CD4-positive, alpha-beta T cell treated with Interleukin-12 subunit alpha and Interleukin-12 subunit beta, for 1 hour (primary cell): ENCODE measurements at regions not wholly inside any gene's neighbourhood (a gene's known extent, or its start where the extent isn't known, plus 50 kb on each side); places are given as distances from the start of the nearest gene placed in this dataset.
"Not testable (repeated sequence)": the region's sequence is repeated elsewhere in the genome, so short reads cannot be mapped to it uniquely, and the experiment has no call there.

ENCODE experiments used
- DNase-seq: peaks from one replicate; pipeline ENCODE4 v3.0.0-alpha.2; 2020

DNA sequence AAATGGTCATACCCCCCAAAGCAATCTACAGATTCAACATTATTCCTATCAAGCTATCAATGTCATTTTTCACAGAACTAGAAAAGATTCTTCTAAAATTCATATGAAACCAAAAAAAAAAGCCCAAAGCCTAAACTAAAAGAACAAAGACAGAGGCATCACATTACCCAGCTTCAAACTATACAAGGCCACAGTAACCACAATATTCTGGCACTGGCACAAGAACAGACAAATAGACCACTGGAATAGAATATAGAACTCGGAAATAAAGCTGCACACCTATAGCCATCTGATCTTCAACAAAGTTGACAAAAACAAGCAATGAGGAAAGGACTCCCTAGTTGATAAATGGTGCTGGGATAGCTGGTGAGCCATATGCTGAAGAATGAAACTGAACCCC is 89.2 kb upstream of the PCED1B start:
- DNase-seq: no peak

GRCh38 chr12:46992051-46992450 is 87.4 kb upstream of the PCED1B start:
- DNase-seq: not testable (repeated sequence)

DNA sequence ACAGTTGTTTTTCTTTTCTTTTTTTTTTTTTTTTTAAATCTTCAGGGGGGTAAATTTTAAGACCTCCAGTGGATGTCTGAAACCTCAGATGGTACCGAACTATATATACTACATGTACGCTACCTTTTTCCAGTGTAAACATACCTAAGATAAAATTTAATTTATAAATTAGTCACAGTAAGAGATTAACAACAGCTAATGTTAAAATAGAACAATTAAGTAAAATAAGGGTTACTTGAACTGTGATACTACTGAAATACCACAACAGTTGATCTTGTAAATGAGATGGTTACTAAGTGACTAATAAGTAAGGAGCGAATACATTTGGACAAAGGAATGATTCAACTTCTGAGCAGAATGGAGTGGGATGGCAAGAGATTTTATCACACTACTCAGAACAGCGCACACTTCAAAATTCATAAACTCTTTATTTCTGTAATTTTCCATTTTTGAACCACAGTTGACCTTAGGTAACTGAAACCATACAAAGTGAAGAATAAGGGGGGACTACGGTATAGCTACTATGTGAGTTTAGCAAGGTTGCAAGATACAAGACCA is 80.5 kb upstream of the PCED1B start:
- no peak for DNase-seq

DNA sequence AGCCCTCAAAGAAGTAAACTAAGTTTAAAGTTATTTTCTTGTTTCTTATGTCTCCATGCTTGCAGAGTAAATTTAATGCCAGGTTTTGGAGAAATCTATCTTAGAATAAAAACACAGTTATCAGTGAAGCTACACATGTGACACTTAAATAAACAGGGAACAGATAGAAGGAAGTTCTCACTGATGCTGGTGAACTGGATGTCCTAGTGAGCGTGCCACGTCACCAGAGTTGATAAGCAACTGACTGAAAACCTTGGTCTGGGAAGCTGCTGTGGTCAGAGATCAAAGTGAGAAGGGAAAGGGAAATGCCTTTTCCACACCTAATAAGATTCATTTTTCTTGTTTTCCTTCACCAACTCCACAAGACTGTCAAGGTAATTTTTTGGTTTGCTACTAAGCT is 74.8 kb upstream of the PCED1B start:
- no peak for DNase-seq

DNA sequence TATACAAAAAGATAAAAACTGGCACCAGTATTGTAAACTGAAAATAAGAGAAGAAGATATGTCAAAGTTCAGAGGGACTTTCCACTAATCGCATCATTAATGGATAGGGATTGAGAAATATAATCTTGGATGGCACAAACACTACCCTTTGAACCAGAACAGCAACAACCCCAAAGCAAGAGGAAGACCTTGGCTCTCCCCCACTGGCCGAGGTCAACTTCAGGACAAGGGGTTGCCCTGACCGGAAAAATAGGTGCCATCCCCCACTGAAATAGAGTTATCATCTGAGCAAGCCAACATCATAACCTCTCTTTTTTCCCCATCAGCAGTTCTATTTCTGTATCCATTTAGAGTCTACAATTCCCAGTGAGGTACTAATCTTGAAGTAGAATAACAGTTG is 72.4 kb upstream of the PCED1B start:
- no peak for DNase-seq

DNA sequence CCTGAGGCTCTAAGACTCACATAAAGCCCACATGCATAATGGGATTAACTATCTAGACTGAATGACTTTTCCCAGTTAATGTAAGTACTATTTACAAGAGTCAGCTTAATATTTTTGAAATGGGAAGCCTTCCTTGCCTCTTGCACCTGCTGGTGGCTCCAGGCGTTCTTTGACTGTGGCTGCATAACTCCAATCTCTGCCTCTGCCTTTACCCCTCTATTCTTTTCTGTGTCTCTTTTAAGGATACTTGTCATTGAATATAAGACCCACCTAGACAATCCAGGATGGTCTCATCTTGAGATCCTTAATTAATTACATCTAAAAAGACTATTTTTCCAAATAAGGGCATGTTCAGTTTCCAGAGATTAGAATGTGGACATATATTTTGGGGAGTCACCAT is 66.9 kb upstream of the PCED1B start:
- DNase-seq: no peak

GRCh38 chr12:47014474-47014873 is 64.9 kb upstream of the PCED1B start:
- no peak for DNase-seq

DNA sequence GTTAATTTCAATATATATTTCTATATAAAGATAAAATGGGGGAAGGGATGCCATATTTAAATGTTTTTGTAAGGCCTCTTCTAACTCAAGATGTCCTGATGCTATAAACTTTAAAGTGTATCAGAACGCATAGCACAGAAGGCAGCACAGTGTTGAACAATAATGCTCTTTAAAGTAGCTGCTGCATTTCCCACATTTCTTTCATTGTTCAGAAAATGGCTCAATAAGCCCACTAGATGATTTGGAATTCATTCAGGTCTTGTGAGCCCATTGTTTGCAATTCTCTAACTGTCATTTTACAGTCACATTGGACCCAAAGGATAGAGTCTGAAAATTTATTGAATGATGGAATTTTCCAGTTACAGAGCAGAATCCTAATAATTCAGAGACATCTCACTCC is 64.0 kb upstream of the PCED1B start:
- no peak for DNase-seq

DNA sequence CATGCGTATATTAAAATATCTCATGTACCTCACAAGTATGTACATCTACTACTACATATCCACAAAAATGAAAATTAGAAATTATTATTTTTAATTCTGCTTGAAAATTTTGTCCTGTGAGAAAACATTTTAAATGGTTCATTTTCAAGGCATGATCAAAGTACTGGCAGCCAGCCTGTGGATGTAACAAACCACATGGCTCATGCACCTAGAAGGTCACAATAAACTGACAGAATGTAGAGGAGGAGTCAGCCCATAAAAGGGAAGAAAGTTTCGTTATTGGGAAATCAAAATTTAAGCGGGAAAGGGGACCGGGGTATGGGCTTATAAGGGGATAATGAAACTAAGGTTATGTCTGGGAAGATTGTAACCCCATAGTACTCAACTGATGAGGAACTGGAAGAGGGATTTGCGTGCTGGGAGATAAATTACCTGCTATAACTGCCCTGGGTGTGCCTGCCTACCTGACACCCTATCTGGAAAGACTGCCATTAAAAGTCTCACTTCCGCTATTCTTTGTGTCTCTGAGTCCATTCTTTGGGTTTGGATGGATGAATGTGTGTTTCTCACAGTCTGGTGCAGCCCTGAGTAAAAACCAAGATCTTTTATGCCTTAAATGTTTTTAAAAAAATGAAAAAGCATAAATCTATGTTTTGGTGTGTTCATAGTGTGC is 62.2 kb upstream of the PCED1B start:
- no peak for DNase-seq

GRCh38 chr12:47017901-47018475 is 61.4 kb upstream of the PCED1B start:
- DNase-seq: no peak

- no peak for DNase-seq
Observed at GRCh38 chr12:47020211-47020821, 59.1 kb upstream of the PCED1B start.

GRCh38 chr12:47021298-47021697 is 58.1 kb upstream of the PCED1B start:
- peak; percentile 57 for DNase-seq

DNA sequence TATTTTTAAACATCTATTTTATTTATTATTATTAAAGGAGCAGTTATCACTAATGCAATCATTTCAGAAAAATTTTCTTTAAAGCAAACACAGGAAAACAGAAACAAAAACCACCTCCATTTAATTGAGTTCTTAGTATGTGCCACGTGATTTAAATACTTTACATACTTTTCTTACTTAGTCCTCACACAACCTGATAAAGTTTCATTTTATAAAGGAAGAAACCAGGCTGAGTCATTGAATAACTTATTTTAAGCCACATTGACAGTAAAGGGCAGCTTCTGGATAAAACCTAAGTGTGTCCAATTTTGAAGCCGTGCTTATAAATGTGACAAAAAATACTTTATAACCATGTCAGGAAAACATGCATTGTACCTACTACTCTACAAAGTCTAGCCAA is 57.1 kb upstream of the PCED1B start:
- DNase-seq: no peak

DNA sequence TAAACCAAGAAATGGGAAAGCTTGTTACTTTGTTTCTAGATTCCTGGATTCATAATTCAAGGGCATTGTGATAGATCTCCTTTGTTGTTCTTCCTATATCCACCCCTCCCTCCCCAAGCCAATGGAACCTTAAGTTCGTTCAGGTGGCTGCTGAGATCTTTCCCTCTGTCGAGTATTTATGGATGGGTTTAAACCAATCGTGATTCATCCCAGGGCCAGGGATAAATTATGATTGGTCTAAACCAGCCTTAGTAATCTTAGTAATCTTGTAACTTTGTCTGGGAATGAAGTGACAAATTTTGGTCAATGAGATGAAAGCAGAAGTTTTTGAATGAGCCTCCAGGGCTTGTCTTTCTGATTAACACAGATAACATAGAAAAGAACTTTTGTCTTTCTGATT is 56.1 kb upstream of the PCED1B start:
- DNase-seq: no peak

DNA sequence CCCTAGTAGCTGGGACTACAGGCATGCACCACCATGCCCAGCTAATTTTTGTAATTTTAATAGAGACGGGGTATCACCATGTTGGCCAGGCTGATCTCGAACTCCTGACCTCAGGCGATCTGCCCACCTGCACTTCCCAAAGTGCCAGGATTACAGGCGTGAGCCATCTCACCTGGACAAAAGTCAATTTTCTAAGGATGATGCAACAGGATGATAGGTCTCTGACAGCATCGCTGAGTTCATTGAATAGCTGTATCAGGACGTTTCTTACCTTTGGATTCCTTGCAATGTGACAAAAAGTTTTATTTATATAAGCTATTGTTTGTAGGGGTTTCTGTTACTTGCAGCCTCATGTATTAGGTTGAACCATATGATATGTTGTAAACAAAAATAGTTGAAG is 55.5 kb upstream of the PCED1B start:
- no peak for DNase-seq

- DNase-seq: no peak
Observed at GRCh38 chr12:47024463-47024862, 55.0 kb upstream of the PCED1B start.

DNA sequence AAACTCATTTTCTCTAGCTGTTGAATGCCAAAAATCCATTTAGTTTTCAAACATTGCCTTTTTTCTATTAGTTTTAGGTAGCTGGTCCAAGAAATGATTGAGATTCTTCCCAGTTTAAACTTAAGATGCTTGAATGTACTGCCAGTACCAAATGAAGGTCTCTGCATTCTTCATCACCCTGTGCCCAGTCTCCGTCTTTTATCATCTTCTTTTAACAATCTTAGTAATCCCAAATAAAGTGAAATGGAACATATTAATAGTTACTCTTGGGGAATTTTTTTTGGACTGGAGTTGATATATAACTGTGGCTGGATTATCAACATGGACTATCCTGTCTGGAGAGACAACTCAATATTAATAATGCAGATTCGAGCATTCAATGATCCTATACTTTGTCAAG is 54.1 kb upstream of the PCED1B start:
- DNase-seq: no peak

DNA sequence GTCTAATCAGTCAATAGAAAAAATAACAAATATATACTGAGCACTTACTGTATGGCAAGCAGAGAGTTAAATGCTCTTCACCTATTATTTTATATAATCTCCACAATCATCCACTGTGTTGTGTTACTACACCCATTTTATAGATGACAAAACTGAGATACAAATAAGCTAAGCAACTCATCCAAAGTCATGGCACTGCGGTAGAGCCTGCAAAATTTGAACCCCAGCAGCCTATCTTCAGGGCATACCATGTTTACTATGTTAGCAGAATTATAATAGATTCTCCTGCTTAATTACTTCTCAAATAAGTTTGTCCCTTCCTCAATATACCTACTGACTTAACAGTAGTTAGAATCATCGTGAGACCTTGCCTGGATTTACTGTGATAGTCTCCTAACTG is 53.6 kb upstream of the PCED1B start:
- no peak for DNase-seq

- no peak for DNase-seq
Observed at GRCh38 chr12:47026291-47026690, 53.1 kb upstream of the PCED1B start.
